ENCODE measurements at regions not wholly inside any gene's neighbourhood (a gene's known extent, or its start where the extent isn't known, plus 50 kb on each side); places are given as distances from the start of the nearest gene placed in this dataset.

GRCh38 chr12:107619831-107620230 is 65.8 kb upstream of the PWP1 start:
- Histone ChIP-seq H3K9me3 (ENCODE audit: low read depth, low read length, poor library complexity, severe bottlenecking) (no peaks in the 10 kb centered on the region), H3K27me3 (replicated peaks; ENCODE audit: insufficient read depth, low read depth, low read length, poor library complexity) (no peaks in the 10 kb centered on the region), H3K4me1 (ENCODE audit: insufficient read depth, low read length, poor library complexity, severe bottlenecking) (no peaks in the 10 kb centered on the region), H3K4me3 (ENCODE audit: low read depth, low read length, poor library complexity, severe bottlenecking) (no peak overlapping the region), H3K36me3 (ENCODE audit: insufficient read depth, low read length, poor library complexity, severe bottlenecking) (no peaks in the 10 kb centered on the region), H3K27ac (ENCODE audit: low read depth, low read length, poor library complexity, severe bottlenecking) (no peak overlapping the region)
- CTCF ChIA-PET: no interaction called here
- BruUV-seq (replicated peaks): no TSS peak
- POLR2A ChIA-PET (ENCODE audit: low non-redundant PET): no interaction called here
- no peak for DNase-seq (ENCODE audit: low spot score)
- intact Hi-C loops (cut with micrococcal nuclease; ENCODE audit: unreplicated experiment): no loop called here
- TF ChIP-seq EZH2 (IDR thresholded peaks at IDR 0.05; ENCODE audit: borderline replicate concordance, low read depth, low read length, poor library complexity, severe bottlenecking) (no peak), CTCF (conservative IDR thresholded peaks at IDR 0.05; ENCODE audit: low read depth, low read length) (no peak)

- ChIA-PET CTCF (interaction anchor here (0.6 kb wide), 1 partner anchor 495 kb away, joined by 3 read pairs; no protein-coding TSS in a partner anchor), POLR2A (ENCODE audit: low non-redundant PET) (no interaction called here)
- Histone ChIP-seq H3K4me3 (ENCODE audit: low read depth, low read length, poor library complexity, severe bottlenecking) (no peak overlapping the region), H3K4me1 (ENCODE audit: insufficient read depth, low read length, poor library complexity, severe bottlenecking) (no peaks in the 10 kb centered on the region), H3K36me3 (ENCODE audit: insufficient read depth, low read length, poor library complexity, severe bottlenecking) (no peaks in the 10 kb centered on the region), H3K9me3 (ENCODE audit: low read depth, low read length, poor library complexity, severe bottlenecking) (no peaks in the 10 kb centered on the region), H3K27ac (ENCODE audit: low read depth, low read length, poor library complexity, severe bottlenecking) (no peak overlapping the region), H3K27me3 (replicated peaks; ENCODE audit: insufficient read depth, low read depth, low read length, poor library complexity) (no peaks in the 10 kb centered on the region)
- no TSS peak for BruUV-seq (replicated peaks)
- peak; percentile 45 for DNase-seq (ENCODE audit: low spot score)
- intact Hi-C loops (cut with micrococcal nuclease; ENCODE audit: unreplicated experiment): no loop called here
- TF ChIP-seq EZH2 (IDR thresholded peaks at IDR 0.05; ENCODE audit: borderline replicate concordance, low read depth, low read length, poor library complexity, severe bottlenecking) (no peak), CTCF (conservative IDR thresholded peaks at IDR 0.05; ENCODE audit: low read depth, low read length) (peak; percentile 66)
These were observed 63.6 kb upstream of the PWP1 start for GRCh38 chr12:107622001-107622400.

GRCh38 chr12:107624493-107624892 is 61.1 kb upstream of the PWP1 start:
- POLR2A ChIA-PET (ENCODE audit: low non-redundant PET): no interaction called here
- no TSS peak for BruUV-seq (replicated peaks)
- Histone ChIP-seq H3K27me3 (replicated peaks; ENCODE audit: insufficient read depth, low read depth, low read length, poor library complexity) (no peaks in the 10 kb centered on the region), H3K4me3 (ENCODE audit: low read depth, low read length, poor library complexity, severe bottlenecking) (no peak overlapping the region), H3K4me1 (ENCODE audit: insufficient read depth, low read length, poor library complexity, severe bottlenecking) (no peaks in the 10 kb centered on the region), H3K9me3 (ENCODE audit: low read depth, low read length, poor library complexity, severe bottlenecking) (no peaks in the 10 kb centered on the region), H3K27ac (ENCODE audit: low read depth, low read length, poor library complexity, severe bottlenecking) (no peak overlapping the region), H3K36me3 (ENCODE audit: insufficient read depth, low read length, poor library complexity, severe bottlenecking) (no peaks in the 10 kb centered on the region)
- intact Hi-C loops (cut with micrococcal nuclease; ENCODE audit: unreplicated experiment): no loop called here
- TF ChIP-seq EZH2 (IDR thresholded peaks at IDR 0.05; ENCODE audit: borderline replicate concordance, low read depth, low read length, poor library complexity, severe bottlenecking): no peak
- TF ChIP-seq CTCF (conservative IDR thresholded peaks at IDR 0.05; ENCODE audit: low read depth, low read length): no peak
- CTCF ChIA-PET: no interaction called here
- DNase-seq (ENCODE audit: low spot score): no peak
